GM19328 (cell line): ENCODE measurements at regions not wholly inside any gene's neighbourhood (a gene's known extent, or its start where the extent isn't known, plus 50 kb on each side); places are given as distances from the start of the nearest gene placed in this dataset.

Experiments
- ATAC-seq: cut with Tn5 transposase; IDR thresholded peaks from one replicate; pipeline ENCODE4 v1.9.1; 2021; ENCODE audit warnings: mild to moderate bottlenecking, moderate library complexity; ENCODE audit not compliant: unreplicated experiment

DNA sequence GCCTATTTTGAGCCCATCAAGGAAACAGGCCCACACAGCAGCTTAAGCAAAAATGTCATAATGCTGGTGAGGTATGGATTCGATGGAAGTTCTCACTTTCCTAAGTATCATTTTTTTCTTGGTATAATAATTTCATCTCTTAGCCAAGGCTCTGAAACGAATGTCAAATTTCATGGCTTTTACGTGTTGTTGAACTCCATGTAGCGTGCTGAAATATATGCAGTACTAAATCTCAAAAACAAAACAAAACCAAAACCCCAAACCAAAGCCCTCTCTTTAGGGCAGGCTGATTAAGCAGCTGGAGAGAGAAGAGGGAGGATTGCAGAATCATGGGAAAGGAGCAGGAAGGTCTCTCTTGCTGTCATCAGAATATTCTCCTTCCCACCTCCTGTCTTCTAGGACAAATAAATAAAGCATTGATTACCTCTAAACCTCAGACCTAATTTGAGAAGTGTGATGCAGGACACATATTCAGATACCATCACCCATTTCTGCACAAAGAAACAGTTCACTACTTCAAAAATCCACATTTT lies 58.3 kb downstream of the TMEM174 start:
- no peak for ATAC-seq

- ATAC-seq, result no peak
Measured at GRCh38 chr5:73230264-73231245, 57.6 kb downstream of the TMEM174 start.

DNA sequence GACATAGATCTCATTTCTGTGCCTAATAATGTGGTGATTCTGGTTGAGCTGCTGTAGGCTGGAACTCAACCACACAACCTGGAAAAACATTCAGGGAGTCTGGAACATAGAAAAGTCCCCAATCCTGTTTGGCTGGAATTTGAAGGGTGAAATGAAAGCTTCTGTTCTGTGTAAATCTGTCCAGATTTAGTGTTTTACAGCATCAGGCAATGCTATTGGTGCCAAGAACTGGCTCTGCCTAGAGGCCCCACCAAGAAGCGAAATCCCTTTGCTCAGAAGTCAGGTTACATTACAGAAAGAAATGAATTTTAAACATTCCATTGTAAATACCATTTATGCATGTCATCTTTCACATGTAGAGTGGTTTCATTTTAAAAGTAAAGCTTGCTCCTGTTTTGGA lies 56.3 kb downstream of the TMEM174 start:
- no peak for ATAC-seq

DNA sequence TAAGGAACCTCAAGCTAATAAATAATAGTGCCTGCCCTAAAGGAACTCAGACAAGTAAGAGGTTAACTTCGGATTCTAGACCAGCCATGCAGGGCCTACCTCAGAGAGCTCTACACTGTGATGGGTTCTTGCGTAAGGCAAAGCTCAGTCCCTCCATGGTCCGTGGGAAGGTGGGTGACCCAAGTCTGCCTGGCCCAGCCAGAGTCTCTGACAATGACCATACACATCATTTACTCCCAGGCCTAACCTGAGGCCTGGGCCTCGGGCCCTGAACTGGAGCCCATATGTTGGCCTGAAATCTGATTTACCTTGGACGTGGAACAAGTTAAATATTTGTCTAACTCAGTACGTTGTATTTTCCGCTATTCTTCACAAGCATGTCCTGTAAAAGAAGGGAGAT lies 55.1 kb downstream of the TMEM174 start:
- ATAC-seq, result no peak
